Neural cell (in vitro differentiated cells): ENCODE measurements at regions not wholly inside any gene's neighbourhood (a gene's known extent, or its start where the extent isn't known, plus 50 kb on each side); places are given as distances from the start of the nearest gene placed in this dataset.
"Not testable (repeated sequence)": the region's sequence is repeated elsewhere in the genome, so short reads cannot be mapped to it uniquely, and the experiment has no call there.

ENCODE experiments used
- H2AFZ ChIP-seq: fragments of 200-600, 300-800 bp; sonication (generic), shearing (Covaris generic); 2 replicates; pipeline ENCODE4 v1.6.0; 2014; ENCODE audit warnings: low read depth, mild to moderate bottlenecking, antibody characterized with exemption, low read length, moderate library complexity
- H3F3A ChIP-seq: fragments of 200-600 bp; shearing (Covaris generic); 2 replicates; pipeline ENCODE4 v1.6.1; 2016; ENCODE audit warnings: mild to moderate bottlenecking, moderate library complexity, mixed read lengths, antibody characterized with exemption, low read length; ENCODE audit not compliant: insufficient read depth, poor library complexity, severe bottlenecking
- H3K27ac ChIP-seq: fragments of 200-600, 300-800 bp; sonication (generic), shearing (Covaris generic); 2 replicates; pipeline ENCODE4 v1.5.1; 2014; ENCODE audit warnings: mild to moderate bottlenecking, low read length, moderate library complexity
- H3K27me3 ChIP-seq: fragments of 300-800, 200-600 bp; sonication (generic), shearing (Covaris generic); 2 replicates; pipeline ENCODE4 v1.6.0; 2014; ENCODE audit warnings: mild to moderate bottlenecking, low read depth, low read length, moderate library complexity; ENCODE audit not compliant: insufficient read depth
- H3K36me3 ChIP-seq: fragments of 300-800, 200-600 bp; sonication (generic), shearing (Covaris generic); 2 replicates; pipeline ENCODE4 v1.5.1; 2014; ENCODE audit warnings: mild to moderate bottlenecking, antibody characterized with exemption, low read length, moderate library complexity; ENCODE audit not compliant: insufficient read depth
- H3K4me2 ChIP-seq: fragments of 300-800, 200-600 bp; sonication (generic), shearing (Covaris generic); 2 replicates; pipeline ENCODE4 v1.6.0; 2014; ENCODE audit warnings: mild to moderate bottlenecking, low read length
- H3K4me3 ChIP-seq: fragments of 300-800, 200-600 bp; sonication (generic), shearing (Covaris generic); 2 replicates; pipeline ENCODE4 v1.5.1; 2014; ENCODE audit warnings: mild to moderate bottlenecking, low read length, moderate library complexity
- H3K79me2 ChIP-seq: fragments of 200-600 bp; shearing (Covaris generic); replicated peaks from 2 replicates; pipeline ENCODE4 v1.6.0; 2014; ENCODE audit warnings: mild to moderate bottlenecking, low read length, moderate library complexity; ENCODE audit not compliant: insufficient read depth
- H3K9ac ChIP-seq: fragments of 300-800, 200-600 bp; sonication (generic), shearing (Covaris generic); 2 replicates; pipeline ENCODE4 v1.6.1; 2016; ENCODE audit warnings: mild to moderate bottlenecking, low read length, mixed read lengths
- H3K9me2 ChIP-seq: fragments of 200-600 bp; shearing (Covaris generic); 2 replicates; pipeline ENCODE4 v1.6.1; 2016; ENCODE audit warnings: mild to moderate bottlenecking, low read length, mixed read lengths; ENCODE audit not compliant: insufficient read depth
- H3K9me3 ChIP-seq: fragments of 200-600, 300-800 bp; sonication (generic), shearing (Covaris generic); 2 replicates; pipeline ENCODE4 v1.6.1; 2016; ENCODE audit warnings: mild to moderate bottlenecking, mixed run types, low read length, moderate library complexity, mixed read lengths
- H4K20me1 ChIP-seq: fragments of 200-600 bp; shearing (Covaris generic); 2 replicates; pipeline ENCODE4 v1.6.1; 2016; ENCODE audit warnings: mild to moderate bottlenecking, mixed run types; ENCODE audit not compliant: insufficient read depth
- CTCF ChIP-seq: fragments of 450-650 bp; IDR thresholded peaks from 2 replicates; pipeline ENCODE4 v1.5.1; 2014; ENCODE audit warnings: antibody characterized with exemption, mild to moderate bottlenecking, moderate library complexity; ENCODE audit not compliant: poor library complexity, severe bottlenecking
- EP300 ChIP-seq: fragments of 450-650 bp; conservative IDR thresholded peaks from 2 replicates; pipeline ENCODE4 v1.6.1; 2014; ENCODE audit warnings: antibody characterized with exemption, mild to moderate bottlenecking, moderate library complexity; ENCODE audit not compliant: poor library complexity, severe bottlenecking
- EZH2 ChIP-seq: fragments of 200-600, 300-800 bp; shearing (Covaris generic), sonication (generic); IDR thresholded peaks from 2 replicates; pipeline ENCODE4 v1.6.1; 2014; ENCODE audit warnings: antibody characterized with exemption, low read length, borderline replicate concordance, mild to moderate bottlenecking; ENCODE audit not compliant: insufficient read depth, poor library complexity, severe bottlenecking
- MXI1 ChIP-seq: fragments of 450-650 bp; conservative IDR thresholded peaks from 2 replicates; pipeline ENCODE4 v1.6.1; 2014; ENCODE audit warnings: antibody characterized with exemption, mild to moderate bottlenecking; ENCODE audit not compliant: poor library complexity, severe bottlenecking
- POLR2AphosphoS5 ChIP-seq: IDR thresholded peaks from 2 replicates; pipeline ENCODE4 v1.6.1; 2012
- RAD21 ChIP-seq: fragments of 450-650 bp; conservative IDR thresholded peaks from 2 replicates; pipeline ENCODE4 v1.6.1; 2014; ENCODE audit warnings: antibody characterized with exemption, mild to moderate bottlenecking, moderate library complexity
- SMC3 ChIP-seq: fragments of 450-650 bp; conservative IDR thresholded peaks from 2 replicates; pipeline ENCODE4 v1.6.1; 2014; ENCODE audit warnings: antibody characterized with exemption, mild to moderate bottlenecking, moderate library complexity; ENCODE audit not compliant: poor library complexity
- TAF1 ChIP-seq: IDR thresholded peaks from 2 replicates; pipeline ENCODE4 v1.6.1; 2012; ENCODE audit warnings: low read depth
- TF ChIP-seq, protein P1 (sequence below): IDR thresholded peaks from 2 replicates; pipeline ENCODE4 v1.6.1; 2012; ENCODE audit warnings: borderline replicate concordance

- Histone ChIP-seq H2AFZ (no peak overlapping the region), H3K9me2 (no peaks in the 10 kb centered on the region), H3K4me2 (no peak overlapping the region), H3K79me2 (no peaks in the 10 kb centered on the region), H3K27ac (no peak overlapping the region), H3K9ac (no peak overlapping the region), H3K4me3 (no peak overlapping the region), H3K27me3 (no peaks in the 10 kb centered on the region), H3K36me3 (no peaks in the 10 kb centered on the region), H4K20me1 (no peaks in the 10 kb centered on the region), H3F3A (no peaks in the 10 kb centered on the region), H3K9me3 (no peaks in the 10 kb centered on the region)
- no peak for TF ChIP-seq EP300
- no peak for TF ChIP-seq RAD21
- TF ChIP-seq MXI1: no peak
- TF ChIP-seq TAF1: no peak
- no peak for TF ChIP-seq POLR2AphosphoS5
- TF ChIP-seq, protein P1, sequence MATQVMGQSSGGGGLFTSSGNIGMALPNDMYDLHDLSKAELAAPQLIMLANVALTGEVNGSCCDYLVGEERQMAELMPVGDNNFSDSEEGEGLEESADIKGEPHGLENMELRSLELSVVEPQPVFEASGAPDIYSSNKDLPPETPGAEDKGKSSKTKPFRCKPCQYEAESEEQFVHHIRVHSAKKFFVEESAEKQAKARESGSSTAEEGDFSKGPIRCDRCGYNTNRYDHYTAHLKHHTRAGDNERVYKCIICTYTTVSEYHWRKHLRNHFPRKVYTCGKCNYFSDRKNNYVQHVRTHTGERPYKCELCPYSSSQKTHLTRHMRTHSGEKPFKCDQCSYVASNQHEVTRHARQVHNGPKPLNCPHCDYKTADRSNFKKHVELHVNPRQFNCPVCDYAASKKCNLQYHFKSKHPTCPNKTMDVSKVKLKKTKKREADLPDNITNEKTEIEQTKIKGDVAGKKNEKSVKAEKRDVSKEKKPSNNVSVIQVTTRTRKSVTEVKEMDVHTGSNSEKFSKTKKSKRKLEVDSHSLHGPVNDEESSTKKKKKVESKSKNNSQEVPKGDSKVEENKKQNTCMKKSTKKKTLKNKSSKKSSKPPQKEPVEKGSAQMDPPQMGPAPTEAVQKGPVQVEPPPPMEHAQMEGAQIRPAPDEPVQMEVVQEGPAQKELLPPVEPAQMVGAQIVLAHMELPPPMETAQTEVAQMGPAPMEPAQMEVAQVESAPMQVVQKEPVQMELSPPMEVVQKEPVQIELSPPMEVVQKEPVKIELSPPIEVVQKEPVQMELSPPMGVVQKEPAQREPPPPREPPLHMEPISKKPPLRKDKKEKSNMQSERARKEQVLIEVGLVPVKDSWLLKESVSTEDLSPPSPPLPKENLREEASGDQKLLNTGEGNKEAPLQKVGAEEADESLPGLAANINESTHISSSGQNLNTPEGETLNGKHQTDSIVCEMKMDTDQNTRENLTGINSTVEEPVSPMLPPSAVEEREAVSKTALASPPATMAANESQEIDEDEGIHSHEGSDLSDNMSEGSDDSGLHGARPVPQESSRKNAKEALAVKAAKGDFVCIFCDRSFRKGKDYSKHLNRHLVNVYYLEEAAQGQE: no peak
- TF ChIP-seq EZH2: no peak
- no peak for TF ChIP-seq CTCF
- no peak for TF ChIP-seq SMC3
These were observed 414.5 kb downstream of the TNS1 start for GRCh38 chr2:217588266-217588665.

- H3K9me3 ChIP-seq: no peaks in the 10 kb centered on the region
- H3K27me3 ChIP-seq: no peaks in the 10 kb centered on the region
- H3K4me3 ChIP-seq: no peak overlapping the region
- H3K27ac ChIP-seq: no peak overlapping the region
- no peak for TF ChIP-seq CTCF
- TF ChIP-seq EP300: no peak
- no peak for TF ChIP-seq POLR2AphosphoS5
- TF ChIP-seq, protein P1: no peak
- TF ChIP-seq RAD21: no peak
- TF ChIP-seq TAF1: no peak
- TF ChIP-seq SMC3: no peak
- TF ChIP-seq EZH2: no peak
- TF ChIP-seq MXI1: no peak
- H3F3A ChIP-seq: no peaks in the 10 kb centered on the region
- H3K79me2 ChIP-seq: no peaks in the 10 kb centered on the region
- no peak overlapping the region for H3K4me2 ChIP-seq
- H4K20me1 ChIP-seq: no peaks in the 10 kb centered on the region
- no peaks in the 10 kb centered on the region for H3K9me2 ChIP-seq
- no peak overlapping the region for H2AFZ ChIP-seq
- no peak overlapping the region for H3K9ac ChIP-seq
- H3K36me3 ChIP-seq: no peaks in the 10 kb centered on the region
These were observed 417.4 kb downstream of the TNS1 start for GRCh38 chr2:217585362-217585761.

DNA sequence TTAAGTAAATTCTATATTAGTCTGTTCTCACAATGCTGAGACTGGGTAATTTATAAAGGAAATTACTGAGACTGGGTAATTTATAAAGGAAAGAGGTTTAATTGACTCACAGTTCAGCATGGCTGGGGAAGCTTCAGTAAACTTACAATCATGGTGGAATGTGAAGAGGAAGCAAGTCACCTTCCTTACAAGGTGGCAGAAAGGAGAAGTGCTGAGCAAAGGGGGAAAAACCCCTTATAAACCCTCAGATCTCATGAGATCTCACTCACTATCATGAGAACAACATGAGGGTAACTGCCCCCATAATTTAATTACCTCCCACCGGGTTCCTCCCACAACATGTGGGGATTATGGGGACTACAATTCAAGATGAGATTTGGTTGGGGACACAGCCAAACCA, 422.4 kb downstream of the TNS1 start:
- H3F3A ChIP-seq: not testable (repeated sequence)

More for the DNA sequence above, 422.4 kb downstream of the TNS1 start:
- H3K9me2 ChIP-seq, H3K9me3 ChIP-seq, H3K27me3 ChIP-seq, H3K79me2 ChIP-seq, H3K27ac ChIP-seq, H3K4me2 ChIP-seq, H4K20me1 ChIP-seq, H2AFZ ChIP-seq, H3K36me3 ChIP-seq, H3K4me3 ChIP-seq, H3K9ac ChIP-seq: not testable (repeated sequence)
